ENCODE measurements at regions not wholly inside any gene's neighbourhood (a gene's known extent, or its start where the extent isn't known, plus 50 kb on each side); places are given as distances from the start of the nearest gene placed in this dataset.
"Not testable (repeated sequence)": the region's sequence is repeated elsewhere in the genome, so short reads cannot be mapped to it uniquely, and the experiment has no call there.

- H3K27me3 ChIP-seq (ENCODE audit: insufficient read depth), result peaks cover 6% of the 10 kb centered on the region; the same call in 1 of the 2 replicates
- no peak for DNase-seq
- no peak overlapping the region for H3K4me2 ChIP-seq
- no peak overlapping the region for H2AFZ ChIP-seq (ENCODE audit: low read depth)
- POLR2A ChIA-PET, result no interaction called here
- no peaks in the 10 kb centered on the region for H3K4me1 ChIP-seq (ENCODE audit: control insufficient read depth in 1 of 2, insufficient read depth in 2 of 2, low read depth in 1 of 2, low read length in 1 of 2)
- no peaks in the 10 kb centered on the region for H3K36me3 ChIP-seq (replicated peaks in 1 of 2; ENCODE audit: control insufficient read depth in 1 of 2, insufficient read depth in 2 of 2, low read length in 1 of 2)
- H3K27ac ChIP-seq (ENCODE audit: low read depth in 2 of 2, low read length in 1 of 2), result no peak overlapping the region
- H3K4me3 ChIP-seq (ENCODE audit: low read depth in 2 of 2, low read length in 1 of 2), result no peak overlapping the region
- no peaks in the 10 kb centered on the region for H3F3A ChIP-seq (replicated peaks; ENCODE audit: insufficient read depth)
- H3K9me3 ChIP-seq, result no peaks in the 10 kb centered on the region
- TF ChIP-seq CTCF (IDR thresholded peaks at IDR 0.05), result no peak
- TF ChIP-seq, protein P1, sequence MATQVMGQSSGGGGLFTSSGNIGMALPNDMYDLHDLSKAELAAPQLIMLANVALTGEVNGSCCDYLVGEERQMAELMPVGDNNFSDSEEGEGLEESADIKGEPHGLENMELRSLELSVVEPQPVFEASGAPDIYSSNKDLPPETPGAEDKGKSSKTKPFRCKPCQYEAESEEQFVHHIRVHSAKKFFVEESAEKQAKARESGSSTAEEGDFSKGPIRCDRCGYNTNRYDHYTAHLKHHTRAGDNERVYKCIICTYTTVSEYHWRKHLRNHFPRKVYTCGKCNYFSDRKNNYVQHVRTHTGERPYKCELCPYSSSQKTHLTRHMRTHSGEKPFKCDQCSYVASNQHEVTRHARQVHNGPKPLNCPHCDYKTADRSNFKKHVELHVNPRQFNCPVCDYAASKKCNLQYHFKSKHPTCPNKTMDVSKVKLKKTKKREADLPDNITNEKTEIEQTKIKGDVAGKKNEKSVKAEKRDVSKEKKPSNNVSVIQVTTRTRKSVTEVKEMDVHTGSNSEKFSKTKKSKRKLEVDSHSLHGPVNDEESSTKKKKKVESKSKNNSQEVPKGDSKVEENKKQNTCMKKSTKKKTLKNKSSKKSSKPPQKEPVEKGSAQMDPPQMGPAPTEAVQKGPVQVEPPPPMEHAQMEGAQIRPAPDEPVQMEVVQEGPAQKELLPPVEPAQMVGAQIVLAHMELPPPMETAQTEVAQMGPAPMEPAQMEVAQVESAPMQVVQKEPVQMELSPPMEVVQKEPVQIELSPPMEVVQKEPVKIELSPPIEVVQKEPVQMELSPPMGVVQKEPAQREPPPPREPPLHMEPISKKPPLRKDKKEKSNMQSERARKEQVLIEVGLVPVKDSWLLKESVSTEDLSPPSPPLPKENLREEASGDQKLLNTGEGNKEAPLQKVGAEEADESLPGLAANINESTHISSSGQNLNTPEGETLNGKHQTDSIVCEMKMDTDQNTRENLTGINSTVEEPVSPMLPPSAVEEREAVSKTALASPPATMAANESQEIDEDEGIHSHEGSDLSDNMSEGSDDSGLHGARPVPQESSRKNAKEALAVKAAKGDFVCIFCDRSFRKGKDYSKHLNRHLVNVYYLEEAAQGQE (IDR thresholded peaks at IDR 0.05; ENCODE audit: low read depth, low read length), result no peak
- TF ChIP-seq USF1 (IDR thresholded peaks at IDR 0.05; ENCODE audit: borderline replicate concordance, low read depth), result no peak
- TF ChIP-seq JUND (IDR thresholded peaks at IDR 0.05), result no peak
- no peak for TF ChIP-seq RAD21 (IDR thresholded peaks at IDR 0.05; ENCODE audit: low read length)
- no peak for TF ChIP-seq SIN3A (IDR thresholded peaks at IDR 0.05; ENCODE audit: borderline replicate concordance, low read depth, low read length)
- no peak for TF ChIP-seq RFX5 (IDR thresholded peaks at IDR 0.05; ENCODE audit: low read length)
- no peak for TF ChIP-seq TCF12 (IDR thresholded peaks at IDR 0.05)
- TF ChIP-seq MEF2A (IDR thresholded peaks at IDR 0.05; ENCODE audit: borderline replicate concordance, low read depth), result no peak
- no peak for TF ChIP-seq EZH2phosphoT487 (IDR thresholded peaks at IDR 0.05; ENCODE audit: borderline replicate concordance, low read depth)
- TF ChIP-seq NFIC (IDR thresholded peaks at IDR 0.05; ENCODE audit: borderline replicate concordance), result no peak
- TF ChIP-seq EP300 (IDR thresholded peaks at IDR 0.05; ENCODE audit: borderline replicate concordance in 1 of 2, low read depth in 1 of 2, low read length in 1 of 2), result no peak
- TF ChIP-seq, protein P2, sequence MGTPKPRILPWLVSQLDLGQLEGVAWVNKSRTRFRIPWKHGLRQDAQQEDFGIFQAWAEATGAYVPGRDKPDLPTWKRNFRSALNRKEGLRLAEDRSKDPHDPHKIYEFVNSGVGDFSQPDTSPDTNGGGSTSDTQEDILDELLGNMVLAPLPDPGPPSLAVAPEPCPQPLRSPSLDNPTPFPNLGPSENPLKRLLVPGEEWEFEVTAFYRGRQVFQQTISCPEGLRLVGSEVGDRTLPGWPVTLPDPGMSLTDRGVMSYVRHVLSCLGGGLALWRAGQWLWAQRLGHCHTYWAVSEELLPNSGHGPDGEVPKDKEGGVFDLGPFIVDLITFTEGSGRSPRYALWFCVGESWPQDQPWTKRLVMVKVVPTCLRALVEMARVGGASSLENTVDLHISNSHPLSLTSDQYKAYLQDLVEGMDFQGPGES (IDR thresholded peaks at IDR 0.05; ENCODE audit: low read depth, low read length), result no peak
- no peak for TF ChIP-seq TEAD4 (IDR thresholded peaks at IDR 0.05; ENCODE audit: borderline replicate concordance, insufficient read depth)
- no peak for TF ChIP-seq ZBTB33 (IDR thresholded peaks at IDR 0.05; ENCODE audit: borderline replicate concordance, low read depth)
- TF ChIP-seq, protein P3, sequence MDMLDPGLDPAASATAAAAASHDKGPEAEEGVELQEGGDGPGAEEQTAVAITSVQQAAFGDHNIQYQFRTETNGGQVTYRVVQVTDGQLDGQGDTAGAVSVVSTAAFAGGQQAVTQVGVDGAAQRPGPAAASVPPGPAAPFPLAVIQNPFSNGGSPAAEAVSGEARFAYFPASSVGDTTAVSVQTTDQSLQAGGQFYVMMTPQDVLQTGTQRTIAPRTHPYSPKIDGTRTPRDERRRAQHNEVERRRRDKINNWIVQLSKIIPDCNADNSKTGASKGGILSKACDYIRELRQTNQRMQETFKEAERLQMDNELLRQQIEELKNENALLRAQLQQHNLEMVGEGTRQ (IDR thresholded peaks at IDR 0.05; ENCODE audit: borderline replicate concordance, low read depth, low read length), result no peak
- no peaks in the 10 kb centered on the region for H3K9me2 ChIP-seq
- H3K9ac ChIP-seq, result no peak overlapping the region
- CTCF ChIA-PET, result interaction anchor here (0.6 to 2.0 kb wide), 15 partner anchors 8 to 860 kb away, joined by 3 to 8 read pairs (median 3); partner anchors contain the start of genes NMRK1 and OSTF1
- 1% methylated on average over 3 of the region's 3 CpGs for WGBS (ENCODE audit: low lambda C conversion rate)
- H4K20me1 ChIP-seq (ENCODE audit: insufficient read depth), result no peaks in the 10 kb centered on the region
- H3K79me2 ChIP-seq (ENCODE audit: insufficient read depth), result no peaks in the 10 kb centered on the region
These were observed 113.3 kb downstream of the OSTF1 start for GRCh38 chr9:75201480-75202209.

DNA sequence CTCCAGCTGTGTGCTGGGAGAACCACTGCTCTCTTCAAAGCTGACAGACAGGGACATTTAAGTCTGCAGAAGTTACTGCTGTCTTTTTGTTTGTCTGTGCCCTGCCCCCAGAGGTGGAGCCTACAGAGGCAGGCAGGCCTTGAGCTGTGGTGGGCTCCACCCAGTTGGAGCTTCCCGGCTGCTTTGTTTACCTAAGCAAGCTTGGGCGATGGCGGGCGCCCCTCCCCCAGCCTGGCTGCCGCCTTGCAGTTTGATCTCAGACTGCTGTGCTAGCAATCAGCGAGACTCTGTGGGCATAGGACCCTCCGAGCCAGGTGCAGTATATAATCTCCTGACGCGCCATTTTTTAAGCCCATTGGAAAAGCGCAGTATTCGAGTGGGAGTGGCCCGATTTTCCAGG lies 119.7 kb downstream of the OSTF1 start:
- H3K36me3 ChIP-seq (replicated peaks in 1 of 2; ENCODE audit: control insufficient read depth in 1 of 2, insufficient read depth in 2 of 2, low read length in 1 of 2); H3K4me1 ChIP-seq (ENCODE audit: control insufficient read depth in 1 of 2, insufficient read depth in 2 of 2, low read depth in 1 of 2, low read length in 1 of 2); H3F3A ChIP-seq (replicated peaks; ENCODE audit: insufficient read depth); DNase-seq; CTCF ChIA-PET; H4K20me1 ChIP-seq (ENCODE audit: insufficient read depth); H3K27me3 ChIP-seq (ENCODE audit: insufficient read depth); H3K27ac ChIP-seq (ENCODE audit: low read depth in 2 of 2, low read length in 1 of 2); H3K79me2 ChIP-seq (ENCODE audit: insufficient read depth); H3K4me2 ChIP-seq; H3K9ac ChIP-seq; POLR2A ChIA-PET; H3K4me3 ChIP-seq (ENCODE audit: low read depth in 2 of 2, low read length in 1 of 2); H3K9me2 ChIP-seq; H3K9me3 ChIP-seq; H2AFZ ChIP-seq (ENCODE audit: low read depth): not testable (repeated sequence)
- no CpG with 5 or more reads among the region's 12 CpGs for WGBS (ENCODE audit: low lambda C conversion rate)
